ENCODE measurements at regions not wholly inside any gene's neighbourhood (a gene's known extent, or its start where the extent isn't known, plus 50 kb on each side); places are given as distances from the start of the nearest gene placed in this dataset.

GRCh38 chr12:60259225-60259624, 663.4 kb downstream of the SLC16A7 start:
- no peak for DNase-seq (ENCODE audit: low spot score in 2 of 2, unreplicated experiment in 2 of 2)
- H3K27ac Mint-ChIP-seq = no peak overlapping the region
- no peak overlapping the region for H3K4me3 Mint-ChIP-seq
- peaks cover 12% of the 10 kb centered on the region for H3K4me1 Mint-ChIP-seq
- H3K9me3 Mint-ChIP-seq = no peaks in the 10 kb centered on the region
- H3K27me3 Mint-ChIP-seq (ENCODE audit: low read depth) = no peaks in the 10 kb centered on the region
- no peak for TF ChIP-seq CTCF (IDR thresholded peaks at IDR 0.05; ENCODE audit: unreplicated experiment)
- H3K36me3 Mint-ChIP-seq = no peaks in the 10 kb centered on the region

DNA sequence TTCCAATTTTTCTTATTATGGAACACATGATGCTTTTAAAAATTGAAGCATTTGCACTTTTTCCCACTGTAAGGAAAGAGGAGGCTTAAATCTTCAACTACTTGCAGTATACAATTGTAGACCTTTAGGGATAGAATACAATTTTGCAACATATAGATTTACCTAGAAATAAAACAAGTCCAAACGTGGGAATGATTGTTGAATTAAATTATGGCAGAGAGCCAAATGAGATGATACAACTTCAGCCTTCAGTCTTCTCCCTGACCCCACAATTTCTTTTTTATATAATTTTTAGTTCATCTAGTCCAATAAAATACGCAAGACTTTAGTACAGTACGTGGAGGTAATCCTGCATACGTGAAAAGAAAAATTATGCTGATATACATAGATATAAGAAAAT, 666.5 kb downstream of the SLC16A7 start:
- no peak overlapping the region for H3K4me3 Mint-ChIP-seq
- DNase-seq (ENCODE audit: low spot score in 2 of 2, unreplicated experiment in 2 of 2) = no peak
- no peaks in the 10 kb centered on the region for H3K27me3 Mint-ChIP-seq (ENCODE audit: low read depth)
- no peaks in the 10 kb centered on the region for H3K36me3 Mint-ChIP-seq
- no peak for TF ChIP-seq CTCF (IDR thresholded peaks at IDR 0.05; ENCODE audit: unreplicated experiment)
- H3K9me3 Mint-ChIP-seq = no peaks in the 10 kb centered on the region
- peaks cover 4% of the 10 kb centered on the region for H3K4me1 Mint-ChIP-seq
- H3K27ac Mint-ChIP-seq = no peak overlapping the region

- no peak for TF ChIP-seq CTCF (IDR thresholded peaks at IDR 0.05; ENCODE audit: unreplicated experiment)
- DNase-seq (ENCODE audit: low spot score in 2 of 2, unreplicated experiment in 2 of 2) = no peak
- peaks cover 2% of the 10 kb centered on the region for H3K4me1 Mint-ChIP-seq
- H3K27me3 Mint-ChIP-seq (ENCODE audit: low read depth) = no peaks in the 10 kb centered on the region
- H3K4me3 Mint-ChIP-seq = no peak overlapping the region
- no peaks in the 10 kb centered on the region for H3K36me3 Mint-ChIP-seq
- no peaks in the 10 kb centered on the region for H3K9me3 Mint-ChIP-seq
- H3K27ac Mint-ChIP-seq = no peak overlapping the region
Measured at GRCh38 chr12:60263161-60263560, 667.3 kb downstream of the SLC16A7 start.

DNA sequence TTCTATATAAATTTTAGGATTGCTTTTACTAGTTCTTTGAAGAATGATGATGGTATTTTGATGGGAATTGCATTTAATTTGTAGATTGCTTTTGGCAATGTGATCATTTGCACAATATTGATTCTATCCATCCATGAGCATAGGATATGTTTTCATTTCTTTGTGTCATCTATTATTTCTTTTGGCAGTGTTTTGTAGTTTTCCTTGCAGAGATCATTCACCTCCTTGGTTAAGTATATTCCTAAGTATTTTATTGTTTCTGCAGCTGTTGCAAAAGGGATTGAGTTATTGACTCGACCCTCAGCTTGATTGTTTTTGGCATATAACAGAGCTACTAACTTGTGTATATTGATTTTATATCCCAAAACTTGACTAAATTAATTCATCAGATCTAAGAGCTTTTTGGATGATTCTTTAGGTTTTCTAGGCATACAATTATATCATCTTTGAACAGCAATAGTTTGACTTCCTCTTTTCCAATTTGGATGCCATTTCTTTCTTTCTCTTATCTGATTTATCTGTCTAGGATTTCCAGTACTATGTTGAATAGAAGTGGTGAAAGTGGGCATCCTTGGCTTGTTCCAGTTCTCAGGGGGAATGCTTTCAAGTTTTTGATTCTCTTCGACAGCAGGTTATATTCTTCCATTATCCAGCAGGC, 668.1 kb downstream of the SLC16A7 start:
- H3K27ac Mint-ChIP-seq = no peak overlapping the region
- no peaks in the 10 kb centered on the region for H3K36me3 Mint-ChIP-seq
- no peaks in the 10 kb centered on the region for H3K9me3 Mint-ChIP-seq
- TF ChIP-seq CTCF (IDR thresholded peaks at IDR 0.05; ENCODE audit: unreplicated experiment) = no peak
- no peak overlapping the region for H3K4me3 Mint-ChIP-seq
- H3K27me3 Mint-ChIP-seq (ENCODE audit: low read depth) = no peaks in the 10 kb centered on the region
- DNase-seq (ENCODE audit: low spot score in 2 of 2, unreplicated experiment in 2 of 2) = no peak
- H3K4me1 Mint-ChIP-seq = no peaks in the 10 kb centered on the region

DNA sequence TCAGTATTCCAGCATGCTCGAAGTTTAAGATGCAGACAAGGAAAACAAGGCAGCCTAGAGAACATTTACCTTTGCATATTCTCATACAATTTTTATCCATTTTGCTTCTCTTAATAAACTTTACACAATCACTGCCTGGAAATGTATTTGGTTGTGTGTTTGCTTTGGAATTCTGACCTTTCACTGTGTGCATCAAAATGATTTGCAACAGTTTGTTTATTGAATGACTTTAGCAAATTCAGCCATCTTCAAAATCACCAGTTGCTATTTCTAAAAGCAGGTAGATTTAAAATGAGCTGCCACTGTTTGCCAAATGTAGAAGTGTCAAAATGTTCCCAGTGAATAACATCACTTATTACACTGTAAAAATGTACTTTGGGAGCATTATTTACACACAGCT, 669.9 kb downstream of the SLC16A7 start:
- Mint-ChIP-seq H3K36me3 (no peaks in the 10 kb centered on the region), H3K27me3 (ENCODE audit: low read depth) (no peaks in the 10 kb centered on the region), H3K9me3 (no peaks in the 10 kb centered on the region), H3K27ac (no peak overlapping the region), H3K4me3 (no peak overlapping the region), H3K4me1 (no peaks in the 10 kb centered on the region)
- DNase-seq (ENCODE audit: low spot score in 2 of 2, unreplicated experiment in 2 of 2) = no peak
- no peak for TF ChIP-seq CTCF (IDR thresholded peaks at IDR 0.05; ENCODE audit: unreplicated experiment)

GRCh38 chr12:60266381-60266852, 670.6 kb downstream of the SLC16A7 start:
- TF ChIP-seq CTCF (IDR thresholded peaks at IDR 0.05; ENCODE audit: unreplicated experiment) = no peak
- Mint-ChIP-seq H3K36me3 (no peaks in the 10 kb centered on the region), H3K9me3 (peaks cover 3% of the 10 kb centered on the region), H3K27me3 (ENCODE audit: low read depth) (no peaks in the 10 kb centered on the region), H3K4me1 (no peaks in the 10 kb centered on the region), H3K27ac (no peak overlapping the region), H3K4me3 (no peak overlapping the region)
- no peak for DNase-seq (ENCODE audit: low spot score in 2 of 2, unreplicated experiment in 2 of 2)
